ENCODE measurements at regions not wholly inside any gene's neighbourhood (a gene's known extent, or its start where the extent isn't known, plus 50 kb on each side); places are given as distances from the start of the nearest gene placed in this dataset.

GRCh38 chr2:198874472-198874858, 583.3 kb downstream of the SATB2 start:
- TF ChIP-seq CTCF (optimal IDR thresholded peaks at IDR 0.05 in 1 of 3, IDR thresholded peaks at IDR 0.05 in 1 of 3, conservative IDR thresholded peaks at IDR 0.05 in 1 of 3; ENCODE audit: extremely low read depth in 1 of 3, insufficient read depth in 2 of 3, low read length in 3 of 3) (no peak), EZH2 (IDR thresholded peaks at IDR 0.05; ENCODE audit: low read length) (no peak)

All from keratinocyte (primary cell).